Panc1 (cell line): ENCODE measurements at regions not wholly inside any gene's neighbourhood (a gene's known extent, or its start where the extent isn't known, plus 50 kb on each side); places are given as distances from the start of the nearest gene placed in this dataset.

Experiments
- ATAC-seq: fragments of 200-7000 bp; cut with Tn5 transposase; 2 replicates; pipeline ENCODE4 v1.9.1; 2020; ENCODE audit warnings: mild to moderate bottlenecking, moderate library complexity
- BruUV-seq: library from RNA; stranded (reverse); fragments of 400-500 nt; replicated peaks from 2 replicates; lab custom pipeline; 2021; lab: Mats Ljungman, UMichigan
- CTCF ChIA-PET: fragments of 300-600 bp; sonication (Branson Sonifier 250); formaldehyde crosslinking; loops from one replicate; lab custom pipeline; 2022; ENCODE audit warnings: antibody characterized with exemption; lab: Charles Lee
- POLR2A ChIA-PET: fragments of 300-600 bp; sonication (Branson Sonifier 250); formaldehyde crosslinking; loops from one replicate; lab custom pipeline; 2022; ENCODE audit warnings: antibody characterized with exemption; lab: Charles Lee
- DNase-seq: peaks from one replicate; pipeline ENCODE4 v3.0.0-alpha.2; 2010; ENCODE audit warnings: low read depth, low spot score
- H3K27ac ChIP-seq: 2 replicates; pipeline ENCODE4 v1.5.1; 2011; ENCODE audit warnings: mild to moderate bottlenecking, low read length, inconsistent platforms
- H3K27me3 ChIP-seq: fragments of 200-500 bp; sonication (Bioruptor generic); 2 replicates; pipeline ENCODE4 v1.6.0; 2014; ENCODE audit warnings: low read length, inconsistent platforms; ENCODE audit not compliant: control insufficient read depth, insufficient read depth
- H3K36me3 ChIP-seq: fragments of 200-500 bp; sonication (Bioruptor generic); 2 replicates; pipeline ENCODE4 v1.5.1; 2014; ENCODE audit warnings: inconsistent platforms, mild to moderate bottlenecking, low read length, moderate library complexity; ENCODE audit not compliant: control insufficient read depth, insufficient read depth
- H3K4me1 ChIP-seq: 2 replicates; pipeline ENCODE4 v1.5.1; 2011; ENCODE audit warnings: inconsistent platforms, mild to moderate bottlenecking, low read length, moderate library complexity; ENCODE audit not compliant: control insufficient read depth, insufficient read depth
- H3K4me3 ChIP-seq, 2 experiments: 2 replicates each; pipeline ENCODE4 v1.5.1; 2011 to 2012; ENCODE audit warnings: low read depth in 2 of 2, low read length in 2 of 2, mild to moderate bottlenecking in 2 of 2, inconsistent platforms in 1 of 2, moderate library complexity in 1 of 2
- H3K9me3 ChIP-seq: fragments of 200-500 bp; sonication (Bioruptor generic); 2 replicates; pipeline ENCODE4 v1.5.1; 2014; ENCODE audit warnings: low read depth, mild to moderate bottlenecking, inconsistent platforms, low read length, moderate library complexity; ENCODE audit not compliant: control insufficient read depth, insufficient read depth
- CTCF ChIP-seq: fragments of 450-650 bp; IDR thresholded peaks from 2 replicates; pipeline ENCODE4 v1.5.1; 2017; ENCODE audit warnings: mild to moderate bottlenecking
- POLR2AphosphoS5 ChIP-seq: IDR thresholded peaks from 2 replicates; pipeline ENCODE4 v1.6.1; 2012; ENCODE audit warnings: mild to moderate bottlenecking, low read depth, low read length, moderate library complexity
- REST ChIP-seq, 2 experiments: IDR thresholded peaks; 2 replicates each; pipeline ENCODE4 v1.6.1; 2011 to 2012; ENCODE audit warnings: low read depth in 2 of 2, control low read depth in 1 of 2, low read length in 1 of 2, mild to moderate bottlenecking in 1 of 2, moderate library complexity in 1 of 2; ENCODE audit not compliant: insufficient read depth in 1 of 2
- SIN3A ChIP-seq: IDR thresholded peaks from 2 replicates; pipeline ENCODE4 v1.6.1; 2012; ENCODE audit warnings: low read depth, mild to moderate bottlenecking, low read length, moderate library complexity, borderline replicate concordance; ENCODE audit not compliant: insufficient read depth
- TCF7L2 ChIP-seq: IDR thresholded peaks from 2 replicates; pipeline ENCODE4 v1.6.1; 2011; ENCODE audit warnings: mild to moderate bottlenecking, low read depth, low read length, inconsistent platforms
- in situ Hi-C: cut with HindIII; loops from 2 replicates; pipeline ENCODE4 v1.10.0; 2016; ENCODE audit warnings: low sequenced_read_pairs, low pct_unique_long_range_greater_than_20kb
- intact Hi-C: fragments of 100-400 bp; cut with micrococcal nuclease; formaldehyde crosslinking; loops from one replicate; pipeline ENCODE4 v1.10.0; 2022; ENCODE audit not compliant: unreplicated experiment

- Histone ChIP-seq H3K36me3 (no peaks in the 10 kb centered on the region), H3K27me3 (no peaks in the 10 kb centered on the region), H3K27ac (no peak overlapping the region), H3K4me1 (no peaks in the 10 kb centered on the region), H3K4me3 (no peak overlapping the region), H3K9me3 (no peaks in the 10 kb centered on the region)
- in situ Hi-C loops (no loop called here), intact Hi-C loops (no loop called here)
- DNase-seq (no peak), ATAC-seq (no peak)
- POLR2A ChIA-PET: no interaction called here
- CTCF ChIA-PET: interaction anchor here (0.6 kb wide), 1 partner anchor 1349 kb away, joined by 5 read pairs; no protein-coding TSS in a partner anchor
- no peak for TF ChIP-seq REST (IDR thresholded peaks at IDR 0.05; ENCODE audit: insufficient read depth in 1 of 2, low read depth in 2 of 2, low read length in 1 of 2)
- TF ChIP-seq TCF7L2: no peak
- TF ChIP-seq CTCF: no peak
- no peak for TF ChIP-seq SIN3A
- no peak for TF ChIP-seq POLR2AphosphoS5
- BruUV-seq: no TSS peak
These were observed 209.9 kb downstream of the TMEM182 start for GRCh38 chr2:102971701-102972100.

GRCh38 chr2:102975996-102976975 is 214.5 kb downstream of the TMEM182 start:
- no peaks in the 10 kb centered on the region for H3K4me1 ChIP-seq
- POLR2A ChIA-PET: no interaction called here
- TF ChIP-seq POLR2AphosphoS5 (no peak), TCF7L2 (no peak), SIN3A (no peak), CTCF (peak; percentile 80), REST (IDR thresholded peaks at IDR 0.05; ENCODE audit: insufficient read depth in 1 of 2, low read depth in 2 of 2, low read length in 1 of 2) (no peak)
- in situ Hi-C loops (no loop called here), intact Hi-C loops (no loop called here)
- ATAC-seq: peak; percentile 86; the same call in 1 of the 2 replicates
- no peaks in the 10 kb centered on the region for H3K9me3 ChIP-seq
- no TSS peak for BruUV-seq
- no peaks in the 10 kb centered on the region for H3K27me3 ChIP-seq
- CTCF ChIA-PET: no interaction called here
- no peak overlapping the region for H3K4me3 ChIP-seq
- H3K36me3 ChIP-seq: no peaks in the 10 kb centered on the region
- no peak overlapping the region for H3K27ac ChIP-seq
- peak; percentile 36 for DNase-seq
